ENCODE measurements at regions not wholly inside any gene's neighbourhood (a gene's known extent, or its start where the extent isn't known, plus 50 kb on each side); places are given as distances from the start of the nearest gene placed in this dataset.

DNA sequence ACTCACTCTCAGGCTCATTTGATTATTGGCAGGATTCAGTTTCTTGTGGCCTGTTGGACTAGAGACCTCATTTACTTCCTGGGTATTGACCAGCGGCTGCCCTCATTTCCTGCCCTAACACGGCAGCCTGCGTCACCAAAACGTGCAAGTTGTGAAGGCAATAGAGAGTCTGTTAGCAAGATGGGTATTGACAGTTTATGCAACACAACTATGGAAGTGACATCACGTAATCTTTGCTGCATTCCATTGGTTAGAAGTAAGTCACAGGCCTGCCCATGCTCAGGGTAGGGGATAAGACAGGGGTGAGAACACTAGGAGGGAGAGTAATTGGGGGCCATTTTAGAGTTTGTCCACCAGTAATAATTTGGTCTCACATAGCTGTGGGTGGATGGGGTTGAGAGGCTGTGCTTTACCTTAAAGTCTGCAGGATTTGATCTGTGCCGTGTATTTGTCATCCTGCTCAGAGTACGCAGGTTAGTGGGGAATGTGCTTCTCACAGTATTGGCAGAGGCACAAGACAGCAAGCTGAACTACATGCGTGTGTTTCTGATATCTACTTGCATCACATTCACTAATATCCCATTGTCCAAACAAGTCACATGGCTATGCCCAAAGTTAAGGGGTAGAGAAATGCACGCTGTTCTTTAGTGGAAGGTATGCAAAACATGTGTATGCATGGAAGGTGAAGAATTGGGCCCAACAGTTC, 83.3 kb downstream of the EDEM1 start:
- DNase-seq (ENCODE audit: low spot score) = no peak

DNA sequence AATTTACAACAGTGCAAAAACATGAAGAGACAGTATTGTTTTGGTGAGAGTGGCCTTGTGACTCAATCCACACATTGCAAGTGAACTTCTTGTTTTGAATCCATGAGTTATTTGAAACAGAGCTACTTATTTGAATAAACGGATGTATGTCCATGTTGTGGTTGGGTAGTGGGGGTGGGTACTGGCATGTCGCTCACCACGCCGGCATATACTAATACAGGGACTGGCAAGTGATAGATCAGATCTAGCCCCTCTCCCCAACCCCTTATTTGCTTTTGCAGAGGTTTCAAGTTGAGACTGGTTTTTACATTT, 83.8 kb downstream of the EDEM1 start:
- DNase-seq (ENCODE audit: low spot score) = no peak

DNA sequence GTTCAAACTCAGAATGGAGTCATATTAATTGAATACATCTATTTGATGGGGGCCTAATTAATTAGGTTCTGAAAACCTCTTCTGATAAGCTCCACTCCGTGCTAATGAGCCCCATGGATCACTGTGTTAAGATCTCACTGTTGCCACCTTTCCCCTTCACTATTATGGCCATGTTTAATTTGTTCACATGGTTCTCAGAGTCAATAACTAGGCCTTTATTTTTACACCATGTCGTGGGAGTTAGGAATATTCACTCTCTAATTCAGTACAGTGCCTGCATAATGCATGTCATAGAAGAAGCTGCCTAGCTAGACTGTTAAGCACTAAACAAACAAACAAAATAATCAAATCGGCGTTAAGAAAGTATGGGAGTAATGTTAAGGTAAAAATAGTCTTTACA, 84.9 kb downstream of the EDEM1 start:
- DNase-seq (ENCODE audit: low spot score) = no peak

DNA sequence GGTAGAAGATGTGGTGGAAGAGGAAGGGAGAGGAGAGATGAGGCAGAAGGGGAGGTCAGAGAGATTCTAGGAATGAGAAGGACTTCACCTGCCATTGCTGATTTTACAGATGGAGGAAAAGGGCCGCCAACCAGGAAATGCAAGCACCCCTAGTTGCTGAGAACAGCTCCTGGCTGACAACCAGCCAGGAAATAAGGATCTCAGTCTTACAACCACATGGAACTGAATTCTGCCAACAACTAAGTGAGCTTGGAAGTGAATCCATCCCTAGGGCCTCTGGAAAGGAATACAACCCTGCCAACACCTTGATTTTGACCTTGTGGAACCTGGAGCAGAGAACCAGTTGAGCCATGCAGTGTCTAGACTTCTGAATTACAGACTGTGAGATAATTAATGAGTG, 86.6 kb downstream of the EDEM1 start:
- DNase-seq (ENCODE audit: low spot score) = no peak

DNA sequence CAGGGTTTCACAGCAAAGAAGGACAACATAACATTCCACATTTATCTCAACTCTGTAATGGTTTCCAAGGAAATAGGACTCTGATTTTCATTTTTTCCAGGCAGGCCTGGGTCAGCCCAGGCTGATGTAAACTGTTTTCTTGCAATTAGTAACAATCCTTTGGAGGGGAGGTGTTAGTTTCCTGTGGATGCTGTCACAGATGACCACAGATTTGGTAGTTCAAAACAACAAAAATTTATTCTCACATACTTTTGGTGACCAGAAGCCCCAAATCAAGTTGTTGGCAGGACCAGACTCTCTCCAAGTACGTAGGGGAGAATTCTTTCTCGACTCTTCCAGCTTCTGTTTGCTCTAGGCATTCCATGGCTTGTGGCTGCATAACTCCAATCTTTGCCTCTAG, 88.0 kb downstream of the EDEM1 start:
- DNase-seq (ENCODE audit: low spot score) = no peak

DNA sequence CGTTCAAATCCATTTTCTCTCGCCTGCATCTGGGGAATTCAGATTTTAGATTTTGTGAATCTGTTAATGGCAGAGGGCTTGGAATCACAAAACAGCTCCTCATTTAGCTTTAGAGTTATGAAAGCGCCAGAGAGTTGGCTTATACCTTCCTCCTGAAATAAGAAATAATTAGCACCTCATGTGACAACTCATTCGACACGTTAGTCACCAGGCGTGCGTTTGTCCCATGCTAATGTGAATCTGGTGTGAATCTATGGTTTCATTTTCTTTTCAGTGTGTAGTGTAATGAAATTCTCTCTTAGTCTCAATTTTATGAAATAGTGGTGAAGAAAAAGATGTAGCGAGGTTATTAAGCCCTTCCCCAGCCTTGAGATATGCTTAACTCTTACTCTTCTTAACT, 89.4 kb downstream of the EDEM1 start:
- DNase-seq (ENCODE audit: low spot score) = no peak

DNA sequence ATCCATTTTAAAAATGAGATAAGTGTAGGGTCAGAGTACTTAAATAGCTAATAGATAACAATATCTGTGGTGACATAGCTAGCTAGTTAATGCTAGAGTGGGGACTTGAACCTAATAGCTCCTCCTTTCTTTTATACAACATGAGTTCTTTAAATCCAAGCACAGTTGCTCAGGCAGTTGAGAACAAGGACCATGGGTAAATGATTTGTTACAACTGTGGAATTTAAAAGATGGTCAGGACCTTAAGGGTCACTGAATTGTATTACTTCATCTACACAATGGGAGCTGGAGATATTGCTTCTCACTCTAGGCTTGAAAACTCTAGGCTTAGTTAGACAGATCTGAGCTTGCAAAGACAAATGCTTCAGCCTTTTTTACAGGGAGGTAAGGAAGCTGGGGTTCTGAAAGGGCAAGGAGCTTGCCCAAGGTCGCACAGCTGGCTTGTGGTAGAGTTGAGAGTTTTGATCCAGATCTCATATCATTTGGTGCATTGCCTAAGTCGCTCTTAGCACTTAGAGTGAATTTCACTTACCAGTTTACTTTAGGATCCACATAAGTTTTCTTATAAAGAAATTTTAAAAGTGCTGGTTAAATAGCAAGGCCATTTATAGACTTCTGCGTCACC, 90.2 kb downstream of the EDEM1 start:
- DNase-seq (ENCODE audit: low spot score) = no peak

DNA sequence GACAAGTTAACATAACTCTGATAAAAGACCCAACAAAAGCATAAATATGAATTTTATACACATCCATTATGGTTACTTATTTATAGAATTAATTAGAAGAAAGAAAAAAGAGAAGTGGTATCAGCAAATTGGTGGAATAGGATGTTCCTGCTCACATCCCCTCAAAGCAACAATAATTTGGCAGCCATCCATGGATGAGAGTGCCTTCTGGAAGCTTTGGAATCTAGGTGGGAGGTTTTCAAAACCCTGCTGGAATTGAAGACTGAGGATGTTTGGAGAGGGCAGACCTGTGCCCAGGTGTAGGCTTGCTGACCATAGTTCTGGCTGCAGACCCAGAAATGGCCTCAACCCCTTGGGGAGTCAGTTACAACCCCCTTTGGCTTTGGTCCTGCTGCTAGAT, 91.2 kb downstream of the EDEM1 start:
- no peak for DNase-seq (ENCODE audit: low spot score)

DNA sequence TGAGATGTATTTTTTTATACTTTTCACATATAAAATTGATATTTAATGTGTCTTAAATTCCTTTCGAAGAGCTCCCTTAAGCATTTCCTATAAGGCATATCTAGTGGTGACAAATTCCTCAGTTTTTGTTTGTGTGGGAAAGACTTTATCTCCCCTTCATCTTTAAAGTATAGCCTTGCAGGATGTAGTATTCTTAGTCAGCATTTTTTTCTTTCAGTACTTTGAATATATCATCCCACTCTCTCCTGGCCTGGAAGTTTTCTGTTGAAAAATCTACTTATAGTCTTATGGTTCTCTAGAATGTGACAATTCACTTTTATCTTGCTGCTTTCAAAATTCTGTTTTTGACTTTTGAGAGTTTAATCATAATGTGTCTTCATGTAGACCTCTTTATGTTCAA, 95.2 kb downstream of the EDEM1 start:
- no peak for DNase-seq (ENCODE audit: low spot score)

DNA sequence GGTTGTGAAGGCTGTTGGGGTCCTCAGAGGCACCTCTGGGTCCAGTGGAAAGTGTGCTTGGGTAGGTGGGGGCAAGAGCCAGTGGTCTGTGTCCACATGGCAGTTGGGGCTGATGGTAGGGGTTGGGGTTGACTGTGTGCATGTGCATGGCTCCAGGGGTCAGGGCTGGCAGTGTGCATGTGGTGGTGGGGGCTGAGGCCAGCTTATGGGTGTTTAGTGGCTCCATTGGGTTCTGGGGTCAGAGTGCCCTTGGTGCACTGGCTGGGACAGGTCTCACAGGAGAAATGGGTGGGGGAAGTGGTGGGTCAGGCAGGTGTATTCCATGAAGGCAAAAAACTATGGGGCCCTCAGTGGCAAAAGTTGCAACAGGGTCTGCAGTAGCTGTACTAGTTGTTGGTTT, 97.9 kb downstream of the EDEM1 start:
- DNase-seq (ENCODE audit: low spot score) = no peak

DNA sequence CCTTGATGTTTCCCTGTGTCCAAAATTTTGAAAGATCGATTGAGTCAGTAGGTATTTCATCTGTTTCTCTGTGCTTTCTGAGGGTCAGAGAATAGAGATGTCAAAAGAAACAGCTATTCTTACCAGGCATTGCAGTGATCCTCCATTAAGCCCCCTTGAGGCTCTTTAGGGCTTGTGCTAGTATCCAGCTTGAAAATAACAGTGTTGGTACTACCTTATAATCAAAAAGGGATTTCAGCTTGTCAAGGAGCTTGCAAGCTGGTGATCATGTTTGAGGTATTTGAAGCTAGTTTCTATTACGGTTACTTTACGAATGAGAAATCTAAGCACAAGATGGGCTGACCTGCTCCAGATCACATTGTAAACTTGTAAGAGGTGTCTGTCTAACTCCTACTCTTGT, 103.4 kb downstream of the EDEM1 start:
- DNase-seq (ENCODE audit: low spot score) = no peak

DNA sequence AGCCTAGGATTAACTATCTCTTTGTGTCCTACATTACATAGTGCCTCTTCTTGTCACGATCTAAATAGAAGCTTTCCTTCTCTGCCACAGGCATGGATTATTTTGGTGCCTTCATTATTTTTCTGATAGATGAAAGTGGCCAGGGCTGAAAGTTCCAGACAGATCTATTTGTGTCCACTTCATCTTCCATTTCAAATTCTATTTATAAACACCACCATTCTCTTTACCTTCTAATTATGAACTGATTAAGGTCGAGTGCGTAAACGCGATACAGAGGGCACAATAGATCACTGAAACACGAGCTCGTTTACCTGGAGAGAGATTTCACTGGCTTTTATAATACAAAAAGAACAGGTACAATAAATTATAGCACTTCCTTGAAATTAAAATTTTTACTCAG, 105.0 kb downstream of the EDEM1 start:
- no peak for DNase-seq (ENCODE audit: low spot score)

DNA sequence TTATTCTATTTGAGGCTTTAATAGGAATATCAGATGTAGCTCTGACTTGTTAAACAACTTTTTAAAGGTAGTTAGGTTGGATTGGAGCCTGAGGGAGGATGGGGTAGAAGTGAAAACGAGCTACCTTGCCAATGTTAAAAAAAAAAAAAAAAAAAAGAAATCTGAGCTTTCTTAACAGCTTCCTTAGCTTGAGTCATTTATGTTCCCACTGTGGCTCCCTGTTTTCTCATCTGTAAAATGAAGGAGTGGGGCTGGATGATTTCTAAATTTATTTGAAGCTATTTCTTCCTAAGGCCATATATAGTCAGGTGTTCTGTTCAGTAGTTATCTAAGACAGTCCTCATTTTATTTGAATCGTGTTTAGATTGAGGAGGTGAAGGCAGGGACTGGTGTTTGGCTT, 105.7 kb downstream of the EDEM1 start:
- DNase-seq (ENCODE audit: low spot score) = no peak

DNA sequence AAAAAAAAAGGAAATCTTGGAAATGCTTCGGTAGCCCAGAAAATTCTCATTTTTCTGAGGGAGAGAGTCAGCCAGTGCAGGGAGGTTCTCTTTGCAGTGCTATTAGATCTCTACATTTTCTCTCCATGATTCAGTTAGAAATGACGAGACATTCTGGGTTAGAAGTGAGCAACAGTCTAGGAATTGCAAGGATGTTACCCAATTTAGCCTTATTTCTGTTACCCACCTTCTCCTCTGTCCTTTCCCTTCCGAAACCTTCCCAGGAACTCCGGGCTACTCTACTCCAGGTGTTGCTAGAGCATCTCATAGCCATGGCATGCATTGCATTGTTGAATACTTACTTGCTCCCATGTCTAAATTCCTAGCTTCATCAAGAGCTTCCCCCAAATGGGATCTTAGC, 106.8 kb downstream of the EDEM1 start:
- no peak for DNase-seq (ENCODE audit: low spot score)

DNA sequence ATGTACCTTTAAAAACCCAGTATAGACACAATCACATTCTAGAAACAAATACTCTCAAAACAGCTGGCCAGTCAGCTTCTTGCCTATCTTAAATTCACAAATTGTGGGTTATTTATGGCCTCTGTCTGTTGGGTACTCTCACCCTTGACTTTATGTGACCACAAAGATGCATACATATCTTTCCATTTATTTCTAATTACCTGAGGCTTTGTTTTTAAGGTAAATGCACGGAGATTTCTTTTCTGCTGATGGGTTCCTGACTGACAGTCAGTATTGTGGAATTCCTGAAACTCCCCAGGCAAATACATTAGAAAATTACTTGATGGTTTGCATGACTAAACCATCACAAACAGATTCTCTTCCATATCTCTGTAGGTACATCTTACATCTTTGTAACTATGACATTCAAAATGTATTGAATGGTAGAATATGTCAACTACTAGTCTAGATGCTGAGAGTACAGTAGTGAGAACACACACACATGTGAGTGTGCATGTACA, 107.7 kb downstream of the EDEM1 start:
- no peak for DNase-seq (ENCODE audit: low spot score)

DNA sequence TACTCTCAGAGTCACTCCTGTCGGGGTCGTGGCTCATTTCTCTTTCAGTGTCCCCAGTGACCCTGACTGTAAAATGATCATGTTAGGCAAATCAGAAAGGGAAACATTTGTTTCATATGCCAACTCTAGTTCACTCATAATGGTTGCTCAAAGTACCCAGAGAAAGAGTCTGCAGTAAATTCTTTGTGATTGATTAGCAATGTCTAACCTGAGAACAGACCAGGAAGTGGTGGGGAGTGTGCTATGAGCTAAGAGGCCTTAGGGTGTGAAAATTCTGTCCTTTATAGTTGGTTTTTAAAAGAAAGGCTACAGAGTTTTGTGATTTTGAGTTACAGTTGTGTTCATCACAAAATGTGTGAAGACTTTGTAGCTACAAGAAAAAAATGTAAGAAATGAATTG, 108.9 kb downstream of the EDEM1 start:
- no peak for DNase-seq (ENCODE audit: low spot score)

DNA sequence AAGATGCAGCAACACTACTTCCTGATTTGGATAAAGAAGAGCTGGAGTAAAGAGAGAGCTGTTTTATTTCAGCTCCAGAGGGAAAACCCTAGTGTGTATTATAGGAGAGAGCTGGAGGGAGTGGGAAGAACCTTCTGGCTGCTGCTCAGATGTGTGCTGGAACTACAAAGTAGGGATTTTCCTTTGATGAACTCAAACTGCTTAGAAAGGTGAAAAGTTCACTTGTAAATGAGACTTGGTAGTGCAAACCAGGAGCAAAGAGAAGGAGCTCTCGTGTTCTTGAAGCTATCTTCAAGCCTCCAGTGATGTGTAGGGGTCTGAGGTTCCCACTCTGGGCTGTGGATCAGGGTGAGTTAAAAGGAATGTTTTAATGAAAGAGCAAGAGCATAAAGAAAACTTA, 110.4 kb downstream of the EDEM1 start:
- no peak for DNase-seq (ENCODE audit: low spot score)

DNA sequence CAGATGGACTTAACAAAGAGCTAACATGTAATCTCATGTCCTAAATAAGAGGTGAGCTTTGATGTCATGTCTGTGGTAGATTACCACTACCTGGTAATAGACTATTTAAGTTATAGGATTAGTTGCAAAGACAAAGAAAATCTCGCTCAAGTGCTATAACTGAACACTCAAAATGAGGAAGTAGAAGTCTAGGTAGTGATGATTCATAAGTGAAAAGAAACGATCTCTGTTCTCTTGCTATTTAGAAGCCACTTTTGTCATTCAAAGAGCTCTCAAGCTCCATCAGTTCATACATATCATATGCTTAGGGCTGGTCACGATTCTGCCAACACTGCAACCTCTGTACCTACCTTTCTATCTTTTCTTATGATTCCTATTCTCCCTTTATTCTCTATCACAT, 110.9 kb downstream of the EDEM1 start:
- DNase-seq (ENCODE audit: low spot score) = no peak

DNA sequence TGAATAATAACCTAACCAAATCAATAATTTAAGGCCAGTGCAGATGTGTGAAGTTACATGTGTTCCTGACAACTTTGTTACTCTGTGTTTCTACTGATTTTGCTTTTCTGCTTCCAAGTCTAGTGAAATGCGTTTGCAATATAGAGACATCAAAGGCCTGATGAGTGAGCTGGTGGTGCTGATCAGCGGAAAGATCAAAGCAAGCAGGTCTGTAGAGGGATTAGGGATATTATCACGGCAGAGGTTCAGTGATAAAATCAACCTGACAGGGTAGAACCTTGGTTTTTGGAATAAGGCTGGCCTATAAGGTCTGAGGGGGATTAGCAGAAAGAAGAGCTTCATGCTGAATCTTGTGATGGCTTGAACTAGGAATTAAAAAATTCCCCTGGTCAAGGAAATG, 111.7 kb downstream of the EDEM1 start:
- no peak for DNase-seq (ENCODE audit: low spot score)

DNA sequence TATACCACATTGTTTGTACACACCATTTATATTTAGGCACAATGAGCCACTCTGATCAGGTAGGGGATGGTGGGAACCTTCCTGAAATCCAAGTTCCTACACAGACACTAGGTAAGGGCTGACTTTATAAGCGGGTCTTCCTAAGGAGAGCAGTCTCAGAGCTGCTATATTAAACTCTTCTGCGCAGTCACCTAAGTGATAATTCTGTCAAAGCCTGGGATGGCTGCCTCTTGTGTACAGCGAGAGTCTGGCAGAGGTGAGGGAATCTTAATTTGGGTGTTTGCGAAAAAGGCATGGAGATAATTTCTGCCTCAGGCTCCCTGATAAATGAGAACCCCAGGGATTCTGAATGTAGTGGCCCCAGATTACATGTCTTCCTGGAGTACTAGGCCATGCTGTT, 113.1 kb downstream of the EDEM1 start:
- DNase-seq (ENCODE audit: low spot score) = no peak

DNA sequence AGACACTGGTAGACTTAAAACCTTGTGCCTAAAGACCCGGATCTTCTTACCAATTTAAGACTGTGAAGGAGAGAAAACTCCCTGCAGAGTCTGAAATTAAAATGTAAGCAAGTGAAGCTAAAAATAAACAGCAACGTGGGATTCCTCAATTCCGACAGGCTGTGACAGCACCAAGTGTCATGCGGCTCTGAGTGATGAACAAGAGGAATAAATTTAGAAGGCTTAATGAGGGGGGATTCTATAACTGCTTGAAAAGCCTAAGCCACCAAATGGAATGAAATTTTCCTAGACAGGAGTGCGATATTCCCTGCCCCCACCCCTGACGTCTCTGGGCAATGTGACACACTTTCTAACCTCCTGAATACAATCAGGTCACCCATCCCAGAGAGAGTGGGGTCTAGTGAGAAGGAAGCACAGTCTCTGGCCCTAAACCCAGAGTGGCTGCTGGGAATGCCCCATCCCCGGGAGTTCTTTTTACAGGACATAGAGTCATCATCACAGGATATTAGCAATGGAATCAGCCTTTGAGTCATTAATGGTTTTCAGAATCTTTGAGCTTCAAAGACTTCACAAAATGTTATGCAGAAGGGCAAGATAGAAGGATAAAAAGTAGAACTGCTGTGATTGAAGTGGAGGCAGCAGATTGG, 114.3 kb downstream of the EDEM1 start:
- no peak for DNase-seq (ENCODE audit: low spot score)

DNA sequence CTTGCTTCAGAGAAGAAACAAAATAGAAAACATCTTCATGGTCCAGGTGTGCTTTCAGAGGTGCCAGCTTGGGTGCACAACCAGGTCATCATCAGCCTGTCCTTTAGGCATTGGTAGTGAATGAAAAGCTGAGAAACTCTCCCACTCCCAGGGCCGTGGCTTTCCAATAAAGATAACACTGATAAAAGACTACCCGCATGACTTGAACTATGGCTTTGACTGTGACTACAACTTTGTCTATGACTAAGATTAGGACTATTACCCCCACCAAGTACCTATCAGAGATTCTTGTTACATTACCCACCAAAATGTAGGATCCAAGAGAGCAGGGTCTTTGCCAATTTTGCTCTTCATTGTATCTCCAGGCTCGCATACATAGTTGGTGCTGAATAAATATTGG, 115.2 kb downstream of the EDEM1 start:
- DNase-seq (ENCODE audit: low spot score) = no peak

DNA sequence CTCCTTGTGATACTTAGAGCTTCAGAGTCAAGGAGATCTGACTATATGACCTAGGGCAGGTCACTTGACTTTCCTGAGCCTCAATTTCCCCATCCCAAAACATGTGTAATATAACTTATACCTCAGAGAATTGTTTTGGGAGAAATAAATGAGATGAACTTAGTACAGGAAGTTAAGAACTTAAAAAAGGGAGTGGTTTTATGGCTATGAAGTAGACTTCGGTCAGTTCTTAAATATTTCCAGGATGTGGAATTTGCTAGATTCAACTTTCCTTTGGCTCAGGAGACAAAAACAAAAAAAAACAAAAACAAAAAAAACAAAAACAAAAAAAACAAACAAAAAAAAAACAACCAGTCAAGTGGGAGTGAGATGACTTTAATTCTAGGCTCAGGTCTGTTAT, 116.7 kb downstream of the EDEM1 start:
- DNase-seq (ENCODE audit: low spot score) = no peak

All from HuH-7.5 (cell line).